Left ventricle myocardium inferior (tissue), 1 donor: ENCODE measurements at regions not wholly inside any gene's neighbourhood (a gene's known extent, or its start where the extent isn't known, plus 50 kb on each side); places are given as distances from the start of the nearest gene placed in this dataset.

ENCODE experiments used
- DNase-seq: peaks from one replicate; pipeline ENCODE4 v3.0.0-alpha.2; 2020
- H3K27ac ChIP-seq: fragments of 200-600 bp; replicated peaks from 2 replicates; pipeline ENCODE4 v1.8.0; 2021
- H3K27me3 ChIP-seq: fragments of 200-600 bp; 2 replicates; pipeline ENCODE4 v1.8.0; 2021; ENCODE audit warnings: low read depth
- H3K36me3 ChIP-seq: fragments of 200-600 bp; 2 replicates; pipeline ENCODE4 v1.8.0; 2021
- H3K4me1 ChIP-seq: fragments of 200-600 bp; 2 replicates; pipeline ENCODE4 v1.8.0; 2021
- H3K4me3 ChIP-seq: fragments of 200-600 bp; 2 replicates; pipeline ENCODE4 v1.8.0; 2021; ENCODE audit warnings: mild to moderate bottlenecking, moderate library complexity
- H3K9me3 ChIP-seq: fragments of 200-600 bp; replicated peaks from 2 replicates; pipeline ENCODE4 v1.8.0; 2021
- CTCF ChIP-seq: fragments of 200-600 bp; IDR thresholded peaks from 2 replicates; pipeline ENCODE4 v1.8.0; 2021; ENCODE audit warnings: antibody characterized with exemption, mild to moderate bottlenecking, borderline replicate concordance
- intact Hi-C: fragments of 100-400 bp; cut with micrococcal nuclease; formaldehyde crosslinking; loops from one replicate; pipeline ENCODE4 v1.11.0; 2022
- donor health status: DM: no; HTN: yes; CAD: no; lungs with severe emphysema.

GRCh38 chr12:107235600-107235999, 142.3 kb upstream of the CRY1 start:
- Histone ChIP-seq H3K9me3 (no peaks in the 10 kb centered on the region), H3K4me1 (no peaks in the 10 kb centered on the region), H3K27me3 (peaks cover 69% of the 10 kb centered on the region), H3K27ac (no peak overlapping the region), H3K36me3 (no peaks in the 10 kb centered on the region), H3K4me3 (no peak overlapping the region)
- no peak for DNase-seq
- no peak for TF ChIP-seq CTCF
- intact Hi-C loops: no loop called here

- Histone ChIP-seq H3K27me3 (peaks cover 55% of the 10 kb centered on the region), H3K4me1 (no peaks in the 10 kb centered on the region), H3K27ac (no peak overlapping the region), H3K4me3 (no peak overlapping the region), H3K9me3 (no peaks in the 10 kb centered on the region), H3K36me3 (no peaks in the 10 kb centered on the region)
- no peak for TF ChIP-seq CTCF
- no peak for DNase-seq
- intact Hi-C loops: no loop called here
Observed at GRCh38 chr12:107236824-107237511, 143.6 kb upstream of the CRY1 start.

- peaks cover 59% of the 10 kb centered on the region for H3K27me3 ChIP-seq
- no peak for DNase-seq
- H3K27ac ChIP-seq: no peak overlapping the region
- no peaks in the 10 kb centered on the region for H3K4me1 ChIP-seq
- H3K9me3 ChIP-seq: no peaks in the 10 kb centered on the region
- H3K4me3 ChIP-seq: no peak overlapping the region
- TF ChIP-seq CTCF: no peak
- intact Hi-C loops: no loop called here
- no peaks in the 10 kb centered on the region for H3K36me3 ChIP-seq
Observed at GRCh38 chr12:107238296-107238695, 144.9 kb upstream of the CRY1 start.

GRCh38 chr12:107241411-107241810, 148.1 kb upstream of the CRY1 start:
- intact Hi-C loops: no loop called here
- H3K9me3 ChIP-seq: no peaks in the 10 kb centered on the region
- no peak overlapping the region for H3K4me3 ChIP-seq
- no peak overlapping the region for H3K27ac ChIP-seq
- H3K36me3 ChIP-seq: no peaks in the 10 kb centered on the region
- DNase-seq: no peak
- H3K4me1 ChIP-seq: no peaks in the 10 kb centered on the region
- TF ChIP-seq CTCF: no peak
- peaks cover 54% of the 10 kb centered on the region for H3K27me3 ChIP-seq

- Histone ChIP-seq H3K4me3 (no peak overlapping the region), H3K27me3 (peaks cover 54% of the 10 kb centered on the region), H3K4me1 (no peaks in the 10 kb centered on the region), H3K9me3 (no peaks in the 10 kb centered on the region), H3K36me3 (no peaks in the 10 kb centered on the region), H3K27ac (no peak overlapping the region)
- no peak for DNase-seq
- intact Hi-C loops: no loop called here
- TF ChIP-seq CTCF: no peak
Observed at GRCh38 chr12:107242189-107242588, 148.8 kb upstream of the CRY1 start.

- no peak for TF ChIP-seq CTCF
- intact Hi-C loops: no loop called here
- no peak overlapping the region for H3K4me3 ChIP-seq
- H3K27ac ChIP-seq: no peak overlapping the region
- no peaks in the 10 kb centered on the region for H3K36me3 ChIP-seq
- peaks cover 55% of the 10 kb centered on the region for H3K27me3 ChIP-seq
- H3K9me3 ChIP-seq: no peaks in the 10 kb centered on the region
- DNase-seq: no peak
- no peaks in the 10 kb centered on the region for H3K4me1 ChIP-seq
Observed at GRCh38 chr12:107243341-107243740, 150.0 kb upstream of the CRY1 start.
